RWPE2 (cell line): ENCODE measurements at regions not wholly inside any gene's neighbourhood (a gene's known extent, or its start where the extent isn't known, plus 50 kb on each side); places are given as distances from the start of the nearest gene placed in this dataset.

Experiments used
- ATAC-seq: fragments of 200-7000 bp; cut with Tn5 transposase; 3 replicates; pipeline ENCODE4 v1.9.1; 2021; ENCODE audit warnings: low read depth
- DNase-seq: peaks from one replicate; pipeline ENCODE4 v3.0.0-alpha.2; 2020; ENCODE audit warnings: low spot score
- H3K27ac ChIP-seq: fragments of 450-650 bp; 2 replicates; pipeline ENCODE4 v1.5.1; 2017; ENCODE audit warnings: mild to moderate bottlenecking; ENCODE audit not compliant: poor library complexity, severe bottlenecking
- H3K27me3 ChIP-seq: fragments of 250-450 bp; sonication (Bioruptor Pico); 2 replicates; pipeline ENCODE4 v1.5.1; 2021; ENCODE audit warnings: mild to moderate bottlenecking, moderate library complexity; ENCODE audit not compliant: insufficient read depth, poor library complexity, severe bottlenecking
- H3K36me3 ChIP-seq: fragments of 250-450 bp; sonication (Bioruptor Pico); 2 replicates; pipeline ENCODE4 v1.5.1; 2020; ENCODE audit warnings: low read depth, mild to moderate bottlenecking, moderate library complexity
- H3K4me1 ChIP-seq: fragments of 250-450 bp; sonication (Bioruptor Pico); 2 replicates; pipeline ENCODE4 v1.5.1; 2021; ENCODE audit warnings: mild to moderate bottlenecking, moderate library complexity; ENCODE audit not compliant: insufficient read depth, poor library complexity, severe bottlenecking
- H3K4me3 ChIP-seq: fragments of 250-450 bp; sonication (Bioruptor Pico); 2 replicates; pipeline ENCODE4 v1.5.1; 2021; ENCODE audit warnings: mild to moderate bottlenecking, moderate library complexity; ENCODE audit not compliant: severe bottlenecking
- H3K9me3 ChIP-seq: fragments of 250-450 bp; sonication (Bioruptor Pico); 2 replicates; pipeline ENCODE4 v1.5.1; 2021; ENCODE audit warnings: mild to moderate bottlenecking, moderate library complexity; ENCODE audit not compliant: severe bottlenecking
- CTCF ChIP-seq: fragments of 450-650 bp; IDR thresholded peaks from one replicate; pipeline ENCODE4 v1.5.1; 2017; ENCODE audit warnings: mild to moderate bottlenecking, moderate library complexity; ENCODE audit not compliant: poor library complexity, severe bottlenecking

- ATAC-seq (no peak), DNase-seq (no peak)
- H3K9me3 ChIP-seq, result no peaks in the 10 kb centered on the region
- no peak overlapping the region for H3K4me3 ChIP-seq
- TF ChIP-seq CTCF, result no peak
- no peaks in the 10 kb centered on the region for H3K27me3 ChIP-seq
- H3K4me1 ChIP-seq, result no peaks in the 10 kb centered on the region
- H3K27ac ChIP-seq, result no peak overlapping the region
- H3K36me3 ChIP-seq, result no peaks in the 10 kb centered on the region
Observed at GRCh38 chr2:66762761-66763160, 327.8 kb downstream of the MEIS1 start.

- no peak for DNase-seq
- H3K9me3 ChIP-seq, result no peaks in the 10 kb centered on the region
- no peak for ATAC-seq
- H3K27ac ChIP-seq, result no peak overlapping the region
- no peak overlapping the region for H3K4me3 ChIP-seq
- H3K4me1 ChIP-seq, result no peaks in the 10 kb centered on the region
- no peaks in the 10 kb centered on the region for H3K36me3 ChIP-seq
- H3K27me3 ChIP-seq, result no peaks in the 10 kb centered on the region
- TF ChIP-seq CTCF, result no peak
Observed at GRCh38 chr2:66766582-66766981, 331.7 kb downstream of the MEIS1 start.

GRCh38 chr2:66771359-66771976 is 336.5 kb downstream of the MEIS1 start:
- TF ChIP-seq CTCF, result no peak
- Histone ChIP-seq H3K27ac (no peak overlapping the region), H3K4me1 (no peaks in the 10 kb centered on the region), H3K27me3 (no peaks in the 10 kb centered on the region), H3K36me3 (no peaks in the 10 kb centered on the region), H3K4me3 (no peak overlapping the region), H3K9me3 (no peaks in the 10 kb centered on the region)
- DNase-seq, result no peak
- ATAC-seq, result no peak

GRCh38 chr2:66772618-66773017 is 337.7 kb downstream of the MEIS1 start:
- Histone ChIP-seq H3K27me3 (no peaks in the 10 kb centered on the region), H3K4me1 (no peaks in the 10 kb centered on the region), H3K36me3 (no peaks in the 10 kb centered on the region), H3K4me3 (no peak overlapping the region), H3K27ac (no peak overlapping the region), H3K9me3 (no peaks in the 10 kb centered on the region)
- no peak for DNase-seq
- no peak for ATAC-seq
- TF ChIP-seq CTCF, result no peak

- H3K9me3 ChIP-seq, result no peaks in the 10 kb centered on the region
- no peak for ATAC-seq
- H3K4me3 ChIP-seq, result no peak overlapping the region
- no peaks in the 10 kb centered on the region for H3K36me3 ChIP-seq
- DNase-seq, result no peak
- no peaks in the 10 kb centered on the region for H3K27me3 ChIP-seq
- H3K27ac ChIP-seq, result no peak overlapping the region
- H3K4me1 ChIP-seq, result no peaks in the 10 kb centered on the region
- TF ChIP-seq CTCF, result no peak
Observed at GRCh38 chr2:66775730-66776422, 341.0 kb downstream of the MEIS1 start.
